HG02840 (cell line): ENCODE measurements at regions not wholly inside any gene's neighbourhood (a gene's known extent, or its start where the extent isn't known, plus 50 kb on each side); places are given as distances from the start of the nearest gene placed in this dataset.

ENCODE experiments used
- ATAC-seq: cut with Tn5 transposase; IDR thresholded peaks from one replicate; pipeline ENCODE4 v1.9.1; 2021; ENCODE audit warnings: mild to moderate bottlenecking, moderate library complexity, moderate number of reproducible peaks; ENCODE audit not compliant: unreplicated experiment, low FRiP score

DNA sequence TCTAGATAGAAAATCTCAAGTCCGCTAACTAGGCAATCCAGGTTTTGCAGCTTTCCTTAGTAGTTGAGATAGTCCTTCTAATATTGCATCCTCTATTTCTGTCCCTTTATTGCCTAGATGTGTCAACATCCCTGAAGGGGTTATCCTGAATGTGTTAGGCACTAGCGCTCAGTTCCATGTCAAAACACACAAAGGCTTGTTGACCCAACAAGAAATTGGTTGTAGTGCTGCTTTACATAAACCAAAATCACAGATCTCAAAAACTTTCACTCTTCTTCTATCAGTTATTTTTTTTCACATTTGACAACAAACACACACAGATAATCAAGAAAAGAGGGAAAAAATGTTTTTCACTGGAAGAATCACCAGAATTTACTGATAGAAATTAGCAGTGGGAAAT is 51.4 kb upstream of the SOX2 start:
- no peak for ATAC-seq

GRCh38 chr3:181637456-181637855 is 74.3 kb upstream of the SOX2 start:
- no peak for ATAC-seq

- no peak for ATAC-seq
Observed at GRCh38 chr3:181637056-181637455, 74.7 kb upstream of the SOX2 start.

- no peak for ATAC-seq
Observed at GRCh38 chr3:181635141-181635540, 76.6 kb upstream of the SOX2 start.

GRCh38 chr3:181633556-181633955 is 78.2 kb upstream of the SOX2 start:
- ATAC-seq = no peak

DNA sequence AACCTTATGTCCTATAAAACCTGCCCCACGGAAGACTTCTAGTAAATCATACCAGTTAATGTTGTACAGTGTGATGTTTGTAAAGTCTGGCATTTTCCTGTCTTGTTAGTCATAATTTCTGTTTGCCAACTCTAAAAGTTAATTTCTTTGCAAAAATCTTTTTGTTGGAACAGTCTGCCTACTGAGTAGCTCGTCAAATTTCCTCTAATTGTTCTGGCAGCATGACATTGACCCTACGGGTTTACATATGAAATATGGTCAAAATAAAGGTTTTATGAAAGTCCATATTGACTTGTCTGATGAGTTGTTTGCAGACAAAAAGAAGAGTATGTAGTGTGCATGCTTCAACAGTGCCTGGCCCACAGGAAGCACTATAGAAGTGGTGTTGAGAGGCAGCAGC is 79.8 kb upstream of the SOX2 start:
- ATAC-seq = no peak

DNA sequence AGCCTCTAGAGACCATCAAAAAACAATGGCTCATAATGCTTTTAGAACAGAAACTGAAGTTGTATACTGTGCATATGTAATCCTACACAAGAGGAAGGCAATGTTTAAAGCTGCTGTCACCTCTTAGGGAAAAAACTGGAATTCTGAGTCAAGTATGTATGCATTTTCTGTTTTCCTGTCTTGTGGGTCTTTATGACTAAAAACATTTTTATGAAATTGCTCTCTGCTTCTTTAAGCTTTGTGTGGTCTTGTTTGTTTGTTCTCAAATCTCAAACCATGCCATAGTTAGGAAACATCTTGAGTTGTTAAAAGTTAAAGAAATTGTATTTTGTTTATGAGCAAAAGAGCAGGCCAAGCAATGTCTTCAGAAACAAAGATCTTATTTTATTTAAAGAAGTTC is 80.9 kb upstream of the SOX2 start:
- no peak for ATAC-seq

DNA sequence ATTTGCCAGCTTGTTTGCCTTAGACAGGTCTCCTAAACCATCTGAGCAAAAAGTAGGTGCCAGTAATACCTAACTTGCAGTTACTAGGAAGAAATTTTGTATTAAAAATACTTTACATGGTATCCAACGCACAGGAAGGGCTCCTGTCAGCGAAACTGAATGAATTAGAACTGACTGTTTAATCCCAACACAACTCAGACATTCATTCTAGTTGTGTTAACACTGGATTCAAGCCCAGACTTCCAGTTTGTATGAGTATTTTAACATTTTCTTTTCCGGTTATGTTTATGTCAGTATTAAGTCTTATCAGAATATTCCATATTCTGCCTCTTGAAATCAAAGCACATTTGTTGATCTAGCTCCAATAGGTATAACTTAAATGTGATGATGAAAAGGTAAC is 82.0 kb upstream of the SOX2 start:
- no peak for ATAC-seq

DNA sequence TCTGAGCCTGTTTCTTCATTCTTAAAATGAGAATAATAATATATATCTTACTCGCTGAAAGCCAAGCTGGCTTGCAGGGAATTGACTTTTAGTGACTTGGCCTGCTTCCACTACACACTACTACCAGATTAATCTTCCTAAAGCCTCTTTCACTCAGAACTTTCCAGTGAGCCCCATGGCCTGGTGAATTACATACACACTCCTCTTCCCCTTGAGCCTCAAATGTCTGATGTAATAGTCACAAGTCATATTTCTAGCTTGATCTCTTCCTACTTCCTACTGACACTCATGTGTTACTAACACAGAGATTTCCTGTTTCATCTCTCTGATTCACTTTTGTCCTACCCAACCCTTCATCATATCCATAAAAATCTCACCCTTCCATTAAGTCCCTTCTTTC is 82.7 kb upstream of the SOX2 start:
- ATAC-seq = no peak

GRCh38 chr3:181628384-181628783 is 83.3 kb upstream of the SOX2 start:
- ATAC-seq = no peak

DNA sequence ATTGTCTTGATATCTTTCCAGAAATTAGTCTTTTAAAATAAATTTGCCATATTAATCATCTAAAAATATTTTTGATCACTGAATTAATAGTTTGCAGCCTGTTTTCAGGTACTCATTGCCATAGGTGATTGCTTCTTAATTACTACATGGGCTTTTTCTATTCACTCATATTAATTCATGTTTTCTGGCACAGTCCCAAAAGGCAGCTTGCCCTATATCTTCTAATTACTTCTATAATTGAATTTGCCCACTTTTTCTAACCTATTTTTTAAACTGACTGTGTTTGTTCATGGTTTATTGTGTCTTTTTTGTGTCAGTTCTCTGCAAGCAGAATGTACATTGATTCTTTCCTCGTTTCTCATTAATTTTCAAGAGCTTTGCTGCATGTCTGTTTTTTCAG is 85.7 kb upstream of the SOX2 start:
- no peak for ATAC-seq

- ATAC-seq = no peak
Observed at GRCh38 chr3:181623924-181624694, 87.6 kb upstream of the SOX2 start.

DNA sequence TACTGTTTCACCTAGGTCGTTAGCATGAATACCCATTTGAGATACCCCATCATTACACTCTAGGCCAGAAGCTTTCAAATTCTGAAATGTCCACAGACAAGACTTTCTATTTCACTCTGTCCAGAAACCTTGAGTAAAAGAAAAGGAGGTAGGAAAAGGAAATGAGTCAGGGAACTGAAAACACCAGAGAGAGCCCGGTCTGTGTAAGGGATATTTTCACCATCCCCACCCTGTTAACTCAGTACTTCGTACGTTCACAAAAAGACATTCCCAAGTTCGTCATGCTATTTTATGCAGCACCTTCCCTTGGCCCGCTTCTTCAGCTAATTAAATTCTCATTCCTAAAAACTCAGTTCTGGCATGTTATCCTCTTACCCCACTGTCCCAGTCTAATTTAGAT is 89.4 kb upstream of the SOX2 start:
- ATAC-seq = no peak

- ATAC-seq = no peak
Observed at GRCh38 chr3:181619897-181620296, 91.8 kb upstream of the SOX2 start.

GRCh38 chr3:181618260-181618659 is 93.5 kb upstream of the SOX2 start:
- no peak for ATAC-seq

DNA sequence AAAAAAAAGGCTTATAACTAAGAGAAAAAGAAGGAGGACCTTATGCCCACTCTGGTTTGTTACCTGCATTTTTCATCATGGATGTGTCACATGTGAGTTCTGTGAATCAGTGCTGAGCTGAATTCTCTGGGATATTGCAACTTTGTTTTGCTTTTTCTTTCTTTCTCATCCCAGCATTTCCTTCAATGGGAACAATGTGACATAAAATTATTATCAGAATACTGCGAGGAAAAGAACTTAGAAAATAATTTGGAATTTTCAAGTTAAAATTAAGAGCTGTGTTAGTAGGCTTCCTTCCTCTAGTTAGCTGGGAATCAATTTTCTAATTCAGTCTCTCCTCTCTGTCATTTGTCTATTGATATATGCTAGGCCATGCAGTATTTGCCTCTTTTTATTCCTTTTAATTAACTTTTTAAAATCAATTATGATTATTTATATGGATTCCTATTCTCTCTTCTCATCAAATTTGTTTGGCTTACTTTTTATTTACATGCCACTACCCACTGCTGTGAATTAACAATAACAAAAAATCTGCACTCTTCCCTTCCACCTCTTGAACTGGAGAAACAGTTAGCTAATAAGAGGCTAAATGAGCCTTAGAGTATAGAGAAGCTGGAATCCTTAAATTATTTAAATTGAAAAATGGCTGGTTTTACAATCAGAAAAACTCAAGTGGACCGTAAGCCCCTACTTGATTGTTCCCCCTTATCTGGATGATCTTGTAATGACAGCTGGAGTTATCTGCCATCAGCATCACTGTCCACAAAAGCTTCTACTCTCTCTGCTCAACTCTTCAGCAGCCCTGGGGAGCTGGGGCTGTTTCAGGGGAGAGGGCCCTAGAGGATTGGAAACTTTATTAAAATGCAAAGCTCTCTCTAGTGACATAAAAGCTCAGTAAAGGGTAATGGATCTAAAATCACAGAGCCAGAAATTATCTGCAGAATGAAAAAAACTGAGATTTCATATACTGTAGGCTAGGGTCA is 95.3 kb upstream of the SOX2 start:
- ATAC-seq = no peak

DNA sequence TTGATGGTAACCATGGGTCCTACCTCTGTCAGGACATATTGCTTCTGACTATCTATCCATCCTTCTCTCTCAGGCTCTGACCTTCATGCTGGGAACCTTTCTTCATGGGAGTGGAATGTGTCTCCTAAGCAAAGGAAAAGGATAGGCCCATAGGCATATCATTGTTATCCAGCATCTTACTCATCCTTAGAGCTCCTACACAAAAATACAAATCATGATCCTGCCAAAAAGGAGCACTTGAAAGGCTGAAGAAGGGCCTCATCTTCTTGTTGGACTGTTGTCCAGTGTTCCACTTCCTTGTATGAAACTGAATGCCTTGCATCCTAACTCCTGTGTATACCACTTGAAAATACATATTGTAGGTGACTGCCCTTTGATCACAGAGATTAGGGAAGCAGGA is 96.1 kb upstream of the SOX2 start:
- ATAC-seq = no peak

DNA sequence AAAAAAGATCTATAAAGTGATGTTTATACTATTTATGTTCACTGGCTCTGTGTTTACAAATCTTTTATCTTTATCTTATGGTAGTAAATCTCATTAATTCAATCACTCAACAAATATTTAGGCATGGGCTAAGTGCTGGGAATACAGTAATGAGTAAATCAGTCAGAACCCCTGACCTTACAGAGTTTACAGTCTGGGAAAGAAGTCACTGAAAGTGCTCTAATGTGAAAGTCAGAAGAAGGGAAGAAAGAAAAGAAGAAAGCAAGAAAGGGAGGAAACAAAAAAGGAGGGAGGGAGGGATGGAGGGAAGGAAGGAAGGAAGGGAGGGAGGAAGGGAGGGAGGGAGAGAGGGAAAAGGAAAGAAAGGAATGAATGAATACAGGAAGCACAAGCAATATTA is 96.8 kb upstream of the SOX2 start:
- no peak for ATAC-seq

GRCh38 chr3:181613813-181614212 is 97.9 kb upstream of the SOX2 start:
- ATAC-seq = no peak

- ATAC-seq = no peak
Observed at GRCh38 chr3:181613191-181613590, 98.5 kb upstream of the SOX2 start.

- ATAC-seq = no peak
Observed at GRCh38 chr3:181610973-181611265, 100.8 kb upstream of the SOX2 start.
